Epithelial cell of esophagus (primary cell): ENCODE measurements at regions not wholly inside any gene's neighbourhood (a gene's known extent, or its start where the extent isn't known, plus 50 kb on each side); places are given as distances from the start of the nearest gene placed in this dataset.
A peak's percentile ranks its signal among the peaks of the same experiment; 100 is the strongest.
"Not testable (repeated sequence)": the region's sequence is repeated elsewhere in the genome, so short reads cannot be mapped to it uniquely, and the experiment has no call there.

Source experiments
- DNase-seq: peaks from one replicate; pipeline ENCODE4 v3.0.0; 2010; ENCODE audit warnings: low read depth
- H3K4me3 ChIP-seq: 2 replicates; pipeline ENCODE4 v1.5.1; 2011; ENCODE audit warnings: mild to moderate bottlenecking, low read length, control low read depth
- CTCF ChIP-seq: IDR thresholded peaks from 2 replicates; pipeline ENCODE4 v1.5.1; 2011; ENCODE audit warnings: low read depth, mild to moderate bottlenecking, low read length, control low read depth, inconsistent platforms; ENCODE audit not compliant: insufficient read depth; ENCODE audit errors: missing control alignments

- no peak for TF ChIP-seq CTCF
- DNase-seq: no peak
- H3K4me3 ChIP-seq: no peak overlapping the region
Measured at GRCh38 chr6:15894973-15895725, 232.3 kb upstream of the DTNBP1 start.

DNA sequence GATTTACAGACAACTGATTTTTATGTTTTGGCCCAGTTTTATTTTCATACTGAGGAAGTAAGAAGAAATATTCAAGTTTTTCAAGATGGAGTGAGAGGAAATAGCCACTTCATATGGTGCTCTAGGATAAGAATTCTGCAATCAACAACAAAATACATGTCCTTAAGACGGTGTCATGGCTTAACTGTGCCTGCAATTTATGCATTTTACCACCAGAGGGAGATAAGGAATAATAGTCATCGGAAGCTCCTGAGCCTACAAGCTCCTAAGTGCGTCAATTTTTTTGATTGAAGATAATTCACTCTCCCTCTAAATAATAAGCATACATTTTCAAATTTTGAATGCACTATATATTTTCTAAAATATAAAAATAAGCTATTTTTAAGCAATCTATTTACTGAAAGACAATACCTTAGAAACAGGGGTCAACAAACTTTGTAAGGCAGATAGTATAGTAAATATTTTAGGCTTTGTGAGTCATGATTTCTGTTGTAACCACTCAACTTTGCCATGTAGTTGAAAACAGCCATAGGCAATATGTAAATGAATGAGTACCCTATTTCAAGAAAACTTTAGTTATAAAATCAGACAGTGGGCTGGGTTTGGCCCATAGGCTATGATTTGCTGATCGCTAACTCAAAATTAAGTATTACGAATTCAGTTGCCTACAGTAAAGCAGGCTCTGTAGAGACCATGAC is 230.9 kb upstream of the DTNBP1 start:
- peak; percentile 34 for TF ChIP-seq CTCF
- DNase-seq: peak; percentile 46

DNA sequence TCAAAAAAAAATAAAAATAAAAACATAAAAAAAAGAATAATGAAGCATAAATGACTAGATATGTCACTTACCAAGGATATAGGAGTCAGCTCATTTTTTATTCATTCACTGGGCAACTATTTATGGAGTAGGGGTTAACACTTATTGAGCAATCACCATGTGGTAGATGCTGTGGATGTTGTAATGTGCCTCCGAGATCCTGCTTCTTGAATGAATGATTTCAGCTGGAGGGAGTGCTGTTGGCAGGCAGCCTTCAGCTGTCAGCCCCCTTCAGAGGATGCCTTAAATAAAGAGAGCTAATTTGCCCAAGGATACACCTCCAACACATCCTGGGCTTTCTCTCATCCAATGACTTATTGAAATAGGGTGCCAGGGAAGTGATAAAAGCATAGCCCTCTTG is 229.5 kb upstream of the DTNBP1 start:
- TF ChIP-seq CTCF: no peak
- DNase-seq: no peak
- H3K4me3 ChIP-seq: no peak overlapping the region

More for the DNA sequence above, 230.9 kb upstream of the DTNBP1 start:
- no peak overlapping the region for H3K4me3 ChIP-seq

DNA sequence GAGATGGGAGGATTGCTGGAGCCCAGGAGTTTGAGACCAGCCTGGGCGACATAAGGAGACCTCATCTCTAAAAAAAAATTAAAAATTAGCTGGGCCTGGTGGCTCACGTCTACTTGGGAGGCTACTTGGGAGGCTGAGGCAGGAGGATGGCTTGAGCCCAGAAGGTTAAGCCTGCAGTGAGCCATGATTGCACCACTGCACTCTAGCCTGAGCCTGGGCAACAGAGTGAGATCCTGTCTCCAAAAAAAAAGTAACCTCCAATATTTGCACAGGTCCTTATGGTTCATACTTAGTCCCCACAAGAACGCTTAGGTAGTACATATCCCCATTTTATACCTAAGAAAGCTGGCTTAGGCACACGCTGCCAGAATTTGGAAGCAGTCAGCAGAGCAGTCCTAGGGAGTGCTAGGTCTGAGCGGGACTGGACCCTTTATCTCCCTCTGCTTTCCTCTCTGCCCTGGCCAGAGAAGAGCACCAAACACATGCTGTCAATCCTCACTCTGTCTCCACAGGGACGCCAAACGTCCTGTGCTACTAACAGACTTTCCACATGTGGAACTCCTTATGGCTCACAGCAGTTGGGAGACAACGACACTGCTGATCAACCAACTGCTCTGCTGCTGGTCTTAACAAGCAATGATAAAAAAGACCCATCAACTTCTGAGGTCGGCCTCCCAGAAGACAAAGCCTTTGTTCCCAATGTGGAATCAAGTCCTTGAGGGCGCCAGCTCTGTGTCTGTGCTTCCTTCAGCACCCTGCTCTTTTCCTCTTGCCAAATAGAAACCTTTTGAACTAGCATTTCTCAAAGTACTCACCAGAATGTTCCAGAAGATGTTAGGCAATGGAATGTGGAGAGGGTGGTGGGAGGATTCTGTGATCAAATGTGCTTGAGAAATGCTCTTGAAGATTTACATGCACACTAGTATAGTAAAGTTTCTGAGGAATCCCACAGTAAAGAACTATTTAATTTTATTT is 226.3 kb upstream of the DTNBP1 start:
- TF ChIP-seq CTCF: no peak
- DNase-seq: no peak

GRCh38 chr6:15887491-15888461 is 224.9 kb upstream of the DTNBP1 start:
- TF ChIP-seq CTCF: no peak
- DNase-seq: peak; percentile 79
- no peak overlapping the region for H3K4me3 ChIP-seq

More for the DNA sequence above, 226.3 kb upstream of the DTNBP1 start:
- H3K4me3 ChIP-seq: no peak overlapping the region

DNA sequence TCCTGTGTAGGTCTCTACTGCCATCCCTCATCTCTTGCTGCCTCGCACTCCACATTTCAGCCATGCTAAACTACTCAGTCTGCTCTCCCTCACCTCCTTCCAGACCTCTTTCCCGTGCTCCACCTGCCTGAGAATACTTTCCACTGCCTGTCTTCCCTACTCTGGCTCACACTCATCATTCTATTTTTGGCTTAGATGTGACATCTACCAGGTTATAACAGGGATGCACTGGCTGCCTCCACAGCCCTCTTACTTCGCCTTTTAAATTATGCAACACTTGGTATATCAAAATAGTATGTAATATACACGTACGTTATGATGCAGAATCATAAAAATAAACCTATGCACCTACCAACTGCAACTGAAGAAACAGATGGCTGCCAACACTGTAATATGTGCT is 222.8 kb upstream of the DTNBP1 start:
- TF ChIP-seq CTCF: no peak
- DNase-seq: no peak
- no peak overlapping the region for H3K4me3 ChIP-seq

DNA sequence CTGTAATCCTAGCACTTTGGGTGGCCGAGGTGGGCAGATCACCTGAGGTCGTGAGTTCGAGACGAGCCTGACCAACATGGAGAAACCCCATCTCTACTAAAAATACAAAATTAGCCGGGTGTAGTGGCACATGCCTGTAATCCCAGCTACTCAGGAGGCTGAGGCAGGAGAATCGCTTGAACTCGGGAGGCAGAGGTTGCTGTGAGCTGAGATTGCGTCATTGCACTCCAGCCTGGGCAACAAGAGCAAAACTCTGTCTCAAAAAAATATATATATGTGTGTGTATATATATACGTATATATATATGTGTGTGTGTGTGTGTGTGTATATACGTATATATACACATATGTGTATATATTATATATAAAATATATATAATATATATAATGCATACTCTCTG is 220.8 kb upstream of the DTNBP1 start:
- not testable (repeated sequence) for H3K4me3 ChIP-seq, DNase-seq
